GM12875 (cell line): ENCODE measurements at regions not wholly inside any gene's neighbourhood (a gene's known extent, or its start where the extent isn't known, plus 50 kb on each side); places are given as distances from the start of the nearest gene placed in this dataset.

ENCODE experiments used
- H3K4me3 ChIP-seq: one replicate; pipeline ENCODE4 v1.5.1; 2011; ENCODE audit warnings: low read depth, low read length, control low read depth
- CTCF ChIP-seq: IDR thresholded peaks from 2 replicates; pipeline ENCODE4 v1.5.1; 2011; ENCODE audit warnings: low read depth, mild to moderate bottlenecking, control low read depth, inconsistent platforms, low read length, moderate library complexity, borderline replicate concordance; ENCODE audit not compliant: insufficient read depth

DNA sequence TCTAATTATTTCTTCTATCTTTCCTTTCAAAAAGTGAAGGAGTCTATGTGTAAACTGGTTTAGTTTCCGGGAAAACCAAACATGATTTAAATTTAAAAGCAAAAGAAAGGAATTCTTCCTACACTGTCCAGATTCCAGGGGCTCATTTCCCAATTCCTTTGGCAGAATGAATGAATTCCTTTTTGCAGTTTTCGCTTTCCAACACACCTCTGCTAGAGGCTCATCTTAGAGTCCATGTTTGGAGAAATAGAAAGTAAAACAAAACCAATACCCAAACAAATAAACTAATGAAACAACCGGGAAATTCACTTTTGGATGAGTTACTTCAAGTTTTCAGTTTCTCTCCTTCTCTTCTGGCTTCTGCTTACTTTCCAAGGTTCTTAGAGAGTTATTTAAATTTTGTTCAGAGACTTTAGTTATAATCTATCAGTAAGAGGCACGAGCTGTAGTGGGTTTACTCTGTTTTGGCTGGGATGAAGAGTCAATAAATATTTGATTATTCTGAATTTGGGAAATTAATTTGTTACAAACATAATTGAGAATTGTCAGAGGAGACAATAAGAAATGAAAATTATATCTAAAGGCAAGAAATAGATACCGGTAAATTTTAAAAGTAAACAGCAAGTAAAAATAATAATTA, 365.0 kb upstream of the CDH9 start:
- no peak for TF ChIP-seq CTCF
- no peak overlapping the region for H3K4me3 ChIP-seq

- no peak overlapping the region for H3K4me3 ChIP-seq
- TF ChIP-seq CTCF: no peak
Measured at GRCh38 chr5:27402828-27403227, 364.4 kb upstream of the CDH9 start.

- TF ChIP-seq CTCF: no peak
- H3K4me3 ChIP-seq: no peak overlapping the region
Measured at GRCh38 chr5:27396998-27397397, 358.6 kb upstream of the CDH9 start.

GRCh38 chr5:27392716-27393115, 354.3 kb upstream of the CDH9 start:
- no peak for TF ChIP-seq CTCF
- no peak overlapping the region for H3K4me3 ChIP-seq

GRCh38 chr5:27389696-27390095, 351.3 kb upstream of the CDH9 start:
- no peak overlapping the region for H3K4me3 ChIP-seq
- TF ChIP-seq CTCF: no peak

DNA sequence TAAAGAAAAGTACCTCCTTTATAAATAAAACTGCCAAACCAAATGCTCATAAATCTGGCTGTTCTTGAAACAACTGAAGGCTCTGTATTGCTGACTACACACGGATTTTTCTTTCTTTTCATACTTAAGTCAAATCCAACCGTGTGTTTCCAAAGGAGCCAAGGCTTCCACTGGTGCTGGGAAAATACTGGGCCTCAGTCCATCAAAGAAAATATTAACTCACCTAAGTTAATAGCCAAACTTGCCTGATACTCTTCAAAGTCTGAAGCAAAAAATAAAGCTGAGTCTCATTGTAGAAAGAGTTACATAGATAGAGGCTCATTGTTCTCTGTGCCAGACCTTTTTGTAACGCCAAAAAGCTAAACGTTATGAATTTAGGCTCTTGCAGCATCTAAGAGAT, 350.4 kb upstream of the CDH9 start:
- TF ChIP-seq CTCF: no peak
- no peak overlapping the region for H3K4me3 ChIP-seq

- no peak for TF ChIP-seq CTCF
- H3K4me3 ChIP-seq: no peak overlapping the region
Measured at GRCh38 chr5:27387535-27388073, 349.2 kb upstream of the CDH9 start.
